ENCODE measurements at regions not wholly inside any gene's neighbourhood (a gene's known extent, or its start where the extent isn't known, plus 50 kb on each side); places are given as distances from the start of the nearest gene placed in this dataset.

DNA sequence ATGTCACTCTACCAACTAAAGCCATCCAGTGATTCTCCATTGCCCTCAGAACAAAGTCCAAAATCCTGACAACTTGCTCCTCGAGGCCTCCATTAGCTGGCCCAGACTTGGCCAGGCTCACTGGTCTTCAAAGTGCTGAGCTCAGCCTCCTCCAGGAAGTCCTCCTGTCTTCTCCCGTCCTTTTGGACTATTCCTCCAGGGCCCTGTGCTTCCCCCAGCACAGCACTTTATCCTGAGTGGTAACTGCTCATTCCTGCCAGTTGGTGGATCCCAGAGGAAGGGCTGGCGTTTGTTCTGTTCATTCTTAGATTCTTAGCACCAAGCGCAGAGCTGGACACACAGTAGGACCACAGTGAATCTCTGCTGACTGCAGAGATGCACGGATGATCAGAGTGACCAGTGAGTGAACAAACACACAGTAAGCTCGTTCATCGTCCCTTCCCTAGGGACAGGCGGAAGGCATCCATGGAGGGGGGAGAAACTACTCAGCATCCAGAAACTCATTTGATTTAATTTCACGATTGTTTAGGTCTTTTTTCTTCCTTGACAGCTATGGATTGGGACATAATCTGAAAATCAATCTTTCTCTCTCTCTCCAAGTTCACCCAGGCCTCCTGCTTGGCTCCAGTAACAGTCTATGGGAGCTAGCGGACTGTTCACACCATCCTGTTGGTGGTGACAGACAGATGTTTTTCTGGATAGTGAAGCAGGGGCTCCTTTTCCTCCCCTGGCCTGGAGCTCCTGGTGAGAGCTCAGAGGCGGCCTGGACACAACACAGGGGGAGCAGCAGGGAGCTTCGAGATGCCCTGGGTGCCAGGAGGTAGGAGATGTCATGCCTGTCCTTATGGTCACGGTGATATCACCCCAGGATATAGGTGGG lies 180.2 kb downstream of the PTPRU start:
- Histone ChIP-seq H3K27me3 (ENCODE audit: control insufficient read depth, insufficient read depth, low read length) (no peaks in the 10 kb centered on the region), H3K4me1 (ENCODE audit: control insufficient read depth, insufficient read depth, low read length) (peaks cover 2% of the 10 kb centered on the region; the same call in 1 of the 2 replicates), H3K36me3 (ENCODE audit: control insufficient read depth, insufficient read depth, low read length) (no peaks in the 10 kb centered on the region), H3K27ac (ENCODE audit: low read length) (no peak overlapping the region), H3K4me3 (ENCODE audit: low read length) (no peak overlapping the region), H3K9me3 (ENCODE audit: control insufficient read depth, insufficient read depth, low read length) (no peaks in the 10 kb centered on the region)
- WGBS (ENCODE audit: insufficient coverage, insufficient read length), result no CpG with 5 or more reads among the region's 13 CpGs
- DNase-seq (ENCODE audit: low read depth, low spot score), result no peak

DNA sequence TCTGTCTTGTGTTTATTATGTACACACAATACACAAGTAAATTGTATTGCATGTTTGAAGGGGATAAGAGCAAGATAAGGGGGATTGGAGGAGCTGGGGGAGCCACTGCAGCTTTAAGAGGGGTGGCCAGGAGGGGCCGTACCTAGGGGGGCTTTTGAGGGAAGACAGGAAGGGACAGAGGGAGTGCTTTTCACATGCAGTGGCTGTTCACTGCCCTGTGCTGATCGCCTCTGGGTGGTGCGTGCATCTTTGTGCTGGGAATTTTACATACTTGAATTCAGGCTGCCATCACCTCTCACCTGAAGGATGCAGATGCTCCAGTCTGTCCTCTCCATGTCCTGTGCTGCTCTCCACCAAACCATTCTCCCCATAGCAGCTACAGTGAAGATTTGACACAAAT lies 179.5 kb downstream of the PTPRU start:
- no peak overlapping the region for H3K27ac ChIP-seq (ENCODE audit: low read length)
- DNase-seq (ENCODE audit: low read depth, low spot score), result no peak
- WGBS (ENCODE audit: insufficient coverage, insufficient read length), result no CpG with 5 or more reads among the region's 3 CpGs
- no peaks in the 10 kb centered on the region for H3K36me3 ChIP-seq (ENCODE audit: control insufficient read depth, insufficient read depth, low read length)
- no peaks in the 10 kb centered on the region for H3K9me3 ChIP-seq (ENCODE audit: control insufficient read depth, insufficient read depth, low read length)
- peaks cover 2% of the 10 kb centered on the region; the same call in 1 of the 2 replicates for H3K4me1 ChIP-seq (ENCODE audit: control insufficient read depth, insufficient read depth, low read length)
- no peak overlapping the region for H3K4me3 ChIP-seq (ENCODE audit: low read length)
- no peaks in the 10 kb centered on the region for H3K27me3 ChIP-seq (ENCODE audit: control insufficient read depth, insufficient read depth, low read length)

DNA sequence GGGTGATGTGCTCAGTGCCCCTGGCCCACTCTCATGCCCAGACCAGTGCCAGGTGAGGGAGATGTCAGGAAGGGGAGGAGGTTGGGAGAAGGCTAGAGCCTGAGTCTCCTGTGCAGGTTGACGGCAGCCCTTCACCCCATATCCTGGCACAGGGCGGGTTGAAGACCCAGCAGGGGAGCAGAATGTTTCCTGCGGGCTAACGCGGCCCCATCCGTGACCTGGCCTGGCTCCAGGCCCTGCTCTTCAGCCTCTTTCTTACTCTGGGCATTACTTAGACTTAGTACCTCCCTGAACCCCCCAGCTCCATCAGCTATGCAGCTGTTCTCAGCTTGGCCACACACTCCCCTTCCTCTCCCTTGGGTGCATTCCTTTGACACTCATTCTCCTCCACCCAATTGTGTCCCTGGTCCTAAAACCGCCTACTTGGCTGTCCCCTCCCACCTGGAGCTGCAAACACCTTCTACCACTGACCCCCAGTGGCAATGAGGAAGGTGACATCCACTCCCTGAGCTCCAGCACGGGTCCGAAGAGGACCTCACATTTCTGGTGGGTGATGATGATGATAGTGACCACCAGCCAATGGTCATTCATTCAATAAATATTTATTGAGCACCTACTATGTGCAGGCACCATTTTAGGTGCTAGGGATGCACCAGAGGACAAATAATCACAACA lies 179.0 kb downstream of the PTPRU start:
- H3K9me3 ChIP-seq (ENCODE audit: control insufficient read depth, insufficient read depth, low read length), result no peaks in the 10 kb centered on the region
- H3K27me3 ChIP-seq (ENCODE audit: control insufficient read depth, insufficient read depth, low read length), result no peaks in the 10 kb centered on the region
- WGBS (ENCODE audit: insufficient coverage, insufficient read length), result no CpG with 5 or more reads among the region's 9 CpGs
- H3K4me3 ChIP-seq (ENCODE audit: low read length), result no peak overlapping the region
- peaks cover 2% of the 10 kb centered on the region; the same call in 1 of the 2 replicates for H3K4me1 ChIP-seq (ENCODE audit: control insufficient read depth, insufficient read depth, low read length)
- no peaks in the 10 kb centered on the region for H3K36me3 ChIP-seq (ENCODE audit: control insufficient read depth, insufficient read depth, low read length)
- no peak overlapping the region for H3K27ac ChIP-seq (ENCODE audit: low read length)
- no peak for DNase-seq (ENCODE audit: low read depth, low spot score)

GRCh38 chr1:29414086-29414485 lies 177.8 kb downstream of the PTPRU start:
- no peaks in the 10 kb centered on the region for H3K27me3 ChIP-seq (ENCODE audit: control insufficient read depth, insufficient read depth, low read length)

GRCh38 chr1:29413661-29414060 lies 177.3 kb downstream of the PTPRU start:
- no peak overlapping the region for H3K4me3 ChIP-seq (ENCODE audit: low read length)
- no peaks in the 10 kb centered on the region for H3K36me3 ChIP-seq (ENCODE audit: control insufficient read depth, insufficient read depth, low read length)
- H3K9me3 ChIP-seq (ENCODE audit: control insufficient read depth, insufficient read depth, low read length), result no peaks in the 10 kb centered on the region
- H3K27ac ChIP-seq (ENCODE audit: low read length), result no peak overlapping the region
- WGBS (ENCODE audit: insufficient coverage, insufficient read length), result no CpG with 5 or more reads among the region's 10 CpGs
- no peak for DNase-seq (ENCODE audit: low read depth, low spot score)
- no peaks in the 10 kb centered on the region for H3K27me3 ChIP-seq (ENCODE audit: control insufficient read depth, insufficient read depth, low read length)
- peaks cover 2% of the 10 kb centered on the region; the same call in 1 of the 2 replicates for H3K4me1 ChIP-seq (ENCODE audit: control insufficient read depth, insufficient read depth, low read length)

More at GRCh38 chr1:29414086-29414485, 177.8 kb downstream of the PTPRU start:
- no peaks in the 10 kb centered on the region for H3K36me3 ChIP-seq (ENCODE audit: control insufficient read depth, insufficient read depth, low read length)
- H3K4me1 ChIP-seq (ENCODE audit: control insufficient read depth, insufficient read depth, low read length), result peaks cover 2% of the 10 kb centered on the region; the same call in 1 of the 2 replicates
- DNase-seq (ENCODE audit: low read depth, low spot score), result no peak
- H3K27ac ChIP-seq (ENCODE audit: low read length), result no peak overlapping the region
- WGBS (ENCODE audit: insufficient coverage, insufficient read length), result no CpG with 5 or more reads among the region's 4 CpGs
- no peak overlapping the region; the same call in 1 of the 2 replicates for H3K4me3 ChIP-seq (ENCODE audit: low read length)
- H3K9me3 ChIP-seq (ENCODE audit: control insufficient read depth, insufficient read depth, low read length), result no peaks in the 10 kb centered on the region

- no peak for DNase-seq (ENCODE audit: low read depth, low spot score)
- no peak overlapping the region for H3K4me3 ChIP-seq (ENCODE audit: low read length)
- no peaks in the 10 kb centered on the region for H3K36me3 ChIP-seq (ENCODE audit: control insufficient read depth, insufficient read depth, low read length)
- no CpG with 5 or more reads among the region's 6 CpGs for WGBS (ENCODE audit: insufficient coverage, insufficient read length)
- no peaks in the 10 kb centered on the region for H3K9me3 ChIP-seq (ENCODE audit: control insufficient read depth, insufficient read depth, low read length)
- H3K27me3 ChIP-seq (ENCODE audit: control insufficient read depth, insufficient read depth, low read length), result no peaks in the 10 kb centered on the region
- peaks cover 2% of the 10 kb centered on the region; the same call in 1 of the 2 replicates for H3K4me1 ChIP-seq (ENCODE audit: control insufficient read depth, insufficient read depth, low read length)
- H3K27ac ChIP-seq (ENCODE audit: low read length), result no peak overlapping the region
Measured at GRCh38 chr1:29412591-29412990, 176.3 kb downstream of the PTPRU start.

GRCh38 chr1:29410476-29410875 lies 174.2 kb downstream of the PTPRU start:
- no peak overlapping the region for H3K27ac ChIP-seq (ENCODE audit: low read length)
- H3K4me1 ChIP-seq (ENCODE audit: control insufficient read depth, insufficient read depth, low read length), result peaks cover 2% of the 10 kb centered on the region; the same call in 1 of the 2 replicates
- WGBS (ENCODE audit: insufficient coverage, insufficient read length), result no CpG with 5 or more reads among the region's 6 CpGs
- no peaks in the 10 kb centered on the region for H3K36me3 ChIP-seq (ENCODE audit: control insufficient read depth, insufficient read depth, low read length)
- H3K27me3 ChIP-seq (ENCODE audit: control insufficient read depth, insufficient read depth, low read length), result no peaks in the 10 kb centered on the region
- H3K9me3 ChIP-seq (ENCODE audit: control insufficient read depth, insufficient read depth, low read length), result no peaks in the 10 kb centered on the region
- no peak overlapping the region for H3K4me3 ChIP-seq (ENCODE audit: low read length)
- no peak for DNase-seq (ENCODE audit: low read depth, low spot score)

DNA sequence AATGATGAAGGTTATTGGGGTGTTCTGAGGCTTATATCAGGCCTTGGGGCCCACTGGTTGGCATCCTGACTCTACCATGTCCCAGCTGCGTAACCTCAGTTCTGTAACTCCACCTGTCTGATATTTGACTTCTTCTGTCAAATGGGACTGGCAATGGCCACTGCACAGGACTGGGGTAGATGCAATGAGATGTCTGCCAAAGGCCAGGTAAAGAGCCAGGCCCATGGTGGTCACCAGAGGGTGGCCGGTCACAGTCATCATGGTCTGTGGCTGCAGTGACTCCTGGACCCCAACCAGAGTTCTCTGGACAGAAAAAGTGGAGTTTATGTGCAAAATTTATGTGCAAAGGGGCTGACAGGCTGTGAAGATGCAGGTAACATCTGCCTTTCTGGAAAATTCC lies 173.3 kb downstream of the PTPRU start:
- Histone ChIP-seq H3K9me3 (ENCODE audit: control insufficient read depth, insufficient read depth, low read length) (peaks cover 2% of the 10 kb centered on the region; the same call in 1 of the 2 replicates), H3K4me3 (ENCODE audit: low read length) (no peak overlapping the region), H3K27me3 (ENCODE audit: control insufficient read depth, insufficient read depth, low read length) (no peaks in the 10 kb centered on the region), H3K27ac (ENCODE audit: low read length) (no peak overlapping the region), H3K36me3 (ENCODE audit: control insufficient read depth, insufficient read depth, low read length) (no peaks in the 10 kb centered on the region), H3K4me1 (ENCODE audit: control insufficient read depth, insufficient read depth, low read length) (no peaks in the 10 kb centered on the region)
- no CpG with 5 or more reads among the region's 2 CpGs for WGBS (ENCODE audit: insufficient coverage, insufficient read length)
- no peak for DNase-seq (ENCODE audit: low read depth, low spot score)

DNA sequence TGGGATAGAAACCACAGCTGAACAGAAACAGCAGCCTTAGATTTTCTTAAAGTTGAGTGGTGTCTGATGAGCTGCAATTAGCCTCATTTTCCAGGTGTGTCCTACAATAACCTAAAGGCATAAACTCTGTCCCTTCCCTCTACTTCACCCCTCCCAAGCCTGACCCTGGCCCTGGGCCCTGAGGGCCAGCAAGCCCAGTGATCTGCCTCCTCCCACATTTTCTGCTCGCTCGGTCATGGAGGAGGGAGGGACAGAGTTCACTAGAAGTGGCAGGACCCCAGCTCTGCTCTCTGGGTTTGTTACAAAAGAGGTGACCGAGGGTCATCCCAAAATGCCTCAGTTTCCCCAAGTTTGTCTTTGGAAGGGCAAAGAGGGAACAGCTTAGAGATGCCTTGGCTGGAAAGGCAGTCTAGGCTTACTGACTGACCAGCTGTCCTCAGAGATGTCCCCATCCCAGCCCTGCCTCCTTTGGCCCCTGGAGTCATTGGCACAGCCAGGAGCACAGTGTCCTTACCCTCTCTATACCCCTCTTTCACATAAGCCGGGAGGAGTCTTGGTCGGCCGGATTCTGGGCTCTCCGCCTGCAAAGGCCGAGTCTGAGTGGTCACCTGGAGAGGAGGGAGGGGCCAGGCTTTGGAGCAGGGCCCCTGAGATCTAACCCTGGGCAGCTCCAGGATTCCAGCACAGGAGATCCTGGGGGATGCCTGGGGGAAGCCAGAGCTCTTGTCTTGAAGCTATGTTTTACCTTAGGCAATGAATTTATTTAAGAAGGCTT lies 172.7 kb downstream of the PTPRU start:
- H3K27ac ChIP-seq (ENCODE audit: low read length), result no peak overlapping the region
- no peaks in the 10 kb centered on the region for H3K36me3 ChIP-seq (ENCODE audit: control insufficient read depth, insufficient read depth, low read length)
- H3K9me3 ChIP-seq (ENCODE audit: control insufficient read depth, insufficient read depth, low read length), result peaks cover 2% of the 10 kb centered on the region; the same call in 1 of the 2 replicates
- no peaks in the 10 kb centered on the region for H3K4me1 ChIP-seq (ENCODE audit: control insufficient read depth, insufficient read depth, low read length)
- H3K4me3 ChIP-seq (ENCODE audit: low read length), result no peak overlapping the region
- no CpG with 5 or more reads among the region's 8 CpGs for WGBS (ENCODE audit: insufficient coverage, insufficient read length)
- H3K27me3 ChIP-seq (ENCODE audit: control insufficient read depth, insufficient read depth, low read length), result no peaks in the 10 kb centered on the region
- no peak for DNase-seq (ENCODE audit: low read depth, low spot score)

GRCh38 chr1:29406814-29407213 lies 170.5 kb downstream of the PTPRU start:
- DNase-seq (ENCODE audit: low read depth, low spot score), result no peak
- Histone ChIP-seq H3K9me3 (ENCODE audit: control insufficient read depth, insufficient read depth, low read length) (peaks cover 2% of the 10 kb centered on the region; the same call in 1 of the 2 replicates), H3K4me1 (ENCODE audit: control insufficient read depth, insufficient read depth, low read length) (no peaks in the 10 kb centered on the region), H3K4me3 (ENCODE audit: low read length) (no peak overlapping the region), H3K27me3 (ENCODE audit: control insufficient read depth, insufficient read depth, low read length) (no peaks in the 10 kb centered on the region), H3K36me3 (ENCODE audit: control insufficient read depth, insufficient read depth, low read length) (no peaks in the 10 kb centered on the region), H3K27ac (ENCODE audit: low read length) (no peak overlapping the region)
- WGBS (ENCODE audit: insufficient coverage, insufficient read length), result no CpG with 5 or more reads among the region's 2 CpGs
